ENCODE measurements at regions not wholly inside any gene's neighbourhood (a gene's known extent, or its start where the extent isn't known, plus 50 kb on each side); places are given as distances from the start of the nearest gene placed in this dataset.
"Not testable (repeated sequence)": the region's sequence is repeated elsewhere in the genome, so short reads cannot be mapped to it uniquely, and the experiment has no call there.

GRCh38 chr3:151667762-151668161 is 66.0 kb upstream of the AADACL2 start:
- TF ChIP-seq, protein P1, sequence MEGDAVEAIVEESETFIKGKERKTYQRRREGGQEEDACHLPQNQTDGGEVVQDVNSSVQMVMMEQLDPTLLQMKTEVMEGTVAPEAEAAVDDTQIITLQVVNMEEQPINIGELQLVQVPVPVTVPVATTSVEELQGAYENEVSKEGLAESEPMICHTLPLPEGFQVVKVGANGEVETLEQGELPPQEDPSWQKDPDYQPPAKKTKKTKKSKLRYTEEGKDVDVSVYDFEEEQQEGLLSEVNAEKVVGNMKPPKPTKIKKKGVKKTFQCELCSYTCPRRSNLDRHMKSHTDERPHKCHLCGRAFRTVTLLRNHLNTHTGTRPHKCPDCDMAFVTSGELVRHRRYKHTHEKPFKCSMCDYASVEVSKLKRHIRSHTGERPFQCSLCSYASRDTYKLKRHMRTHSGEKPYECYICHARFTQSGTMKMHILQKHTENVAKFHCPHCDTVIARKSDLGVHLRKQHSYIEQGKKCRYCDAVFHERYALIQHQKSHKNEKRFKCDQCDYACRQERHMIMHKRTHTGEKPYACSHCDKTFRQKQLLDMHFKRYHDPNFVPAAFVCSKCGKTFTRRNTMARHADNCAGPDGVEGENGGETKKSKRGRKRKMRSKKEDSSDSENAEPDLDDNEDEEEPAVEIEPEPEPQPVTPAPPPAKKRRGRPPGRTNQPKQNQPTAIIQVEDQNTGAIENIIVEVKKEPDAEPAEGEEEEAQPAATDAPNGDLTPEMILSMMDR (IDR thresholded peaks at IDR 0.05): not testable (repeated sequence)
- TF ChIP-seq EZH2, EZH2phosphoT487 (IDR thresholded peaks at IDR 0.05): not testable (repeated sequence)
